H1 (cell line): ENCODE measurements at regions not wholly inside any gene's neighbourhood (a gene's known extent, or its start where the extent isn't known, plus 50 kb on each side); places are given as distances from the start of the nearest gene placed in this dataset.

Experiments used
- JUND ChIP-seq: IDR thresholded peaks from 2 replicates; pipeline ENCODE4 v1.6.1; 2011; ENCODE audit warnings: mild to moderate bottlenecking, improper control_type of control experiment, low read length
- NANOG ChIP-seq: IDR thresholded peaks from 2 replicates; pipeline ENCODE4 v1.6.1; 2011; ENCODE audit warnings: low read length, low read depth, mild to moderate bottlenecking, inconsistent platforms; ENCODE audit not compliant: insufficient read depth, poor library complexity, severe bottlenecking
- SIRT6 ChIP-seq: IDR thresholded peaks from one replicate; pipeline ENCODE4 v1.7.1; 2012; ENCODE audit warnings: low read length, inconsistent platforms

DNA sequence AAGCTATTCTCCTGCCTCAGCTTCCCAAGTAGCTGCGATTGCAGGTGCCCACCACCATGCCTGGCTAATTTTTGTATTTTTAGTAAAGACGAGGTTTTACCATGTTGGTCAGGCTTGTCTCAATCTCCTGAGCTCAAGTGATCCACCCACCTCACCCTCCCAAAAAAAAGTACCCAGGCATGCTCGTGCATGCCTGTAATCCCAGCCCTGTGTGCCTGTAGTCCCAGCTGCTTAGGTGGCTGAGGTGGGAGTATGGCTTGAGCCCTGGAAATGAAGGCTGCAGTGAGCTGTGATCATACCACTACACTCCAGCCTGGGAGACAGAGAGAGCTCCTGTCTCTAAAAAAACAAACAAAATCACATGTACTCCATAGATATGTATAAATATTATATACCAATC lies 176.5 kb downstream of the SOX2 start (continued):
- TF ChIP-seq SIRT6: no peak
- no peak for TF ChIP-seq NANOG
- no peak for TF ChIP-seq JUND
